Naive thymus-derived CD4-positive, alpha-beta T cell (primary cell): ENCODE measurements at regions not wholly inside any gene's neighbourhood (a gene's known extent, or its start where the extent isn't known, plus 50 kb on each side); places are given as distances from the start of the nearest gene placed in this dataset.

ENCODE experiments used
- ATAC-seq: fragments of 150-1000 bp; cut with Tn5 transposase; 2 replicates; pipeline ENCODE4 v1.10.0; 2021; ENCODE audit warnings: mild to moderate bottlenecking, moderate library complexity
- CTCF ChIA-PET: fragments of 350-600 bp; sonication (Branson Sonifier 250); formaldehyde crosslinking; loops from one replicate; lab custom pipeline; 2021; ENCODE audit warnings: antibody characterized with exemption; lab: Charles Lee
- POLR2A ChIA-PET: fragments of 350-600 bp; sonication (Branson Sonifier 250); formaldehyde crosslinking; loops from one replicate; lab custom pipeline; 2021; ENCODE audit warnings: antibody characterized with exemption, inconsistent platforms; lab: Charles Lee
- DNase-seq, 9 donors: peaks; one replicate each; pipeline versions ENCODE4 v3.0.0 to v3.0.0-alpha.2; 2020 to 2022; ENCODE audit warnings: mixed read lengths in 1 of 9
- H3K27ac ChIP-seq: one replicate; pipeline ENCODE4 v1.7.0; 2013; ENCODE audit warnings: mild to moderate bottlenecking, low read depth, low read length, moderate library complexity
- H3K27me3 ChIP-seq, 2 donors: one replicate each; pipeline ENCODE4 v1.7.0; 2013; ENCODE audit warnings: low read length in 2 of 2, mild to moderate bottlenecking in 2 of 2, moderate library complexity in 2 of 2; ENCODE audit not compliant: control insufficient read depth in 2 of 2, insufficient read depth in 2 of 2
- H3K36me3 ChIP-seq, 3 experiments: 1 replicate in 2 of 3; 2 replicates in 1 of 3; pipeline ENCODE4 v1.7.0; 2013; ENCODE audit warnings: low read length in 3 of 3, mild to moderate bottlenecking in 3 of 3, moderate library complexity in 1 of 3; ENCODE audit not compliant: insufficient read depth in 3 of 3, control insufficient read depth in 2 of 3
- H3K4me1 ChIP-seq, 2 donors: one replicate each; pipeline ENCODE4 v1.7.0; 2013; ENCODE audit warnings: low read length in 2 of 2, mild to moderate bottlenecking in 2 of 2, moderate library complexity in 1 of 2; ENCODE audit not compliant: control insufficient read depth in 2 of 2, insufficient read depth in 2 of 2
- H3K4me3 ChIP-seq: 2 replicates; pipeline ENCODE4 v1.7.0; 2013; ENCODE audit warnings: mild to moderate bottlenecking, low read length
- H3K9me3 ChIP-seq, 3 experiments: 1 replicate in 2 of 3; 2 replicates in 1 of 3; pipeline ENCODE4 v1.7.0; 2013; ENCODE audit warnings: low read length in 3 of 3; ENCODE audit not compliant: control insufficient read depth in 2 of 3
- H3K27ac Mint-ChIP-seq, 9 donors: one replicate each; pipeline ENCODE4 v1.8.0; 2020 to 2022; ENCODE audit warnings: mixed read lengths in 9 of 9, mild to moderate bottlenecking in 8 of 9, moderate library complexity in 5 of 9, inconsistent platforms in 2 of 9
- H3K27me3 Mint-ChIP-seq, 5 donors: one replicate each; pipeline ENCODE4 v1.8.0; 2021 to 2022; ENCODE audit warnings: mixed read lengths in 5 of 5, mild to moderate bottlenecking in 1 of 5
- H3K36me3 Mint-ChIP-seq, 5 donors: one replicate each; pipeline ENCODE4 v1.8.0; 2020 to 2022; ENCODE audit warnings: mixed read lengths in 5 of 5, mild to moderate bottlenecking in 3 of 5, inconsistent platforms in 1 of 5
- H3K4me1 Mint-ChIP-seq, 7 donors: one replicate each; pipeline ENCODE4 v1.8.0; 2020 to 2022; ENCODE audit warnings: mixed read lengths in 7 of 7, mild to moderate bottlenecking in 3 of 7, inconsistent platforms in 1 of 7
- H3K4me3 Mint-ChIP-seq, 10 donors: one replicate each; pipeline ENCODE4 v1.8.0; 2020 to 2022; ENCODE audit warnings: mild to moderate bottlenecking in 10 of 10, mixed read lengths in 10 of 10, moderate library complexity in 6 of 10, inconsistent platforms in 2 of 10
- H3K9me3 Mint-ChIP-seq, 11 donors: one replicate each; pipeline ENCODE4 v1.8.0; 2020 to 2022; ENCODE audit warnings: mixed read lengths in 11 of 11, mild to moderate bottlenecking in 4 of 11, inconsistent platforms in 1 of 11, moderate library complexity in 1 of 11
- intact Hi-C, 2 donors: fragments of 100-400 bp; cut with micrococcal nuclease; formaldehyde crosslinking; loops; one replicate each; pipeline ENCODE4 v1.15.1; 2023

DNA sequence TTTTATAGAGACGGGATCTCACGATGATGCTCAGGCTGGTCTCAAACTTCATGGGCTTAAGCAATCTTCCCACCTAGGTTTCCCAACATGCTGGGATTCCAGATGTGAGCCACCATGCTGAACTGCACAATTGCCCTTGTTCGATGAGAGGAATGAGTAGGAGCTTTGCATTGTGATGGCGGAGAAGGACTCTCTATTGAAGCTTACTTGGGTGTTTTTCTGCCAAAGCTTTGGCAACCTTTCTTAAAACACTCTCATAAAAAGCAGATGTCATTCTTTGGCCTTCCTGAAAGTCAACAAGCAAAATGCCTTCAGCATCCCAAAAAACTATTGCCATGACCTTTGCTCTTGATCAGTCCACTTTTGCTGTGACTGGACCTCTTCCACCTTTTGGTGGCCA lies 904.8 kb upstream of the TMEM132C start:
- no peak for ATAC-seq
- H3K4me3 ChIP-seq: no peak overlapping the region
- Mint-ChIP-seq H3K27ac (no peak overlapping the region), H3K4me1 (no peaks in the 10 kb centered on the region), H3K9me3 (peaks cover 0 to 9% (median 5%) of the 10 kb centered on the region in 11 donors), H3K36me3 (peaks cover 0 to 4% (median 0%) of the 10 kb centered on the region in 5 donors), H3K4me3 (no peak overlapping the region), H3K27me3 (peaks cover 0 to 5% (median 0%) of the 10 kb centered on the region in 5 donors)
- DNase-seq: no peak
- ChIA-PET POLR2A (no interaction called here), CTCF (no interaction called here)
- H3K36me3 ChIP-seq: no peaks in the 10 kb centered on the region
- no peaks in the 10 kb centered on the region for H3K9me3 ChIP-seq
- no peaks in the 10 kb centered on the region for H3K27me3 ChIP-seq
- H3K4me1 ChIP-seq: no peaks in the 10 kb centered on the region
- no peak overlapping the region for H3K27ac ChIP-seq
- intact Hi-C loops: no loop called here

DNA sequence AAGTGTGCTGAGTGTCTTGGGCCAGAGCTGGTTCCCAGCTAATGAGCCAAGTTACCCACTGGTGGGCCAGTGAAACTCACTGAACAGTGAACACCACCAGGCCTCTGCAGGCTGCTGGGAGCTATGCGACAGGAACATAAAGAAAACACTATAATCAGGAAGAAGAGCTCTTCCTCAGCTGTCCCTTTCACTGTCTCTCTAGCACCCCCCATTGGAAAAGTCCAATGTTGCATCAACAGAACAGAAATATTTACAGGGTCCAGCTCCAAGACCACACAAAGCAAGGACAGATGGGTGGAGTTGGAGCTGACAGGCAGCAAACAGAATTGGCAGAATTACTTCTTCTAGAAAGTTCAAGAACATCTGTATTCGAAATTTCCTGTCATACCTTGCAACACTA lies 903.6 kb upstream of the TMEM132C start:
- ATAC-seq: no peak
- no peak overlapping the region for H3K27ac ChIP-seq
- Mint-ChIP-seq H3K36me3 (peaks cover 0 to 4% (median 0%) of the 10 kb centered on the region in 5 donors), H3K4me1 (no peaks in the 10 kb centered on the region), H3K9me3 (peaks cover 0 to 9% (median 6%) of the 10 kb centered on the region in 11 donors), H3K27ac (no peak overlapping the region), H3K4me3 (no peak overlapping the region), H3K27me3 (peaks cover 0 to 5% (median 0%) of the 10 kb centered on the region in 5 donors)
- no peaks in the 10 kb centered on the region for H3K9me3 ChIP-seq
- DNase-seq: no peak
- H3K27me3 ChIP-seq: no peaks in the 10 kb centered on the region
- no peaks in the 10 kb centered on the region for H3K4me1 ChIP-seq
- ChIA-PET CTCF (no interaction called here), POLR2A (no interaction called here)
- no peak overlapping the region for H3K4me3 ChIP-seq
- intact Hi-C loops: no loop called here
- no peaks in the 10 kb centered on the region for H3K36me3 ChIP-seq

DNA sequence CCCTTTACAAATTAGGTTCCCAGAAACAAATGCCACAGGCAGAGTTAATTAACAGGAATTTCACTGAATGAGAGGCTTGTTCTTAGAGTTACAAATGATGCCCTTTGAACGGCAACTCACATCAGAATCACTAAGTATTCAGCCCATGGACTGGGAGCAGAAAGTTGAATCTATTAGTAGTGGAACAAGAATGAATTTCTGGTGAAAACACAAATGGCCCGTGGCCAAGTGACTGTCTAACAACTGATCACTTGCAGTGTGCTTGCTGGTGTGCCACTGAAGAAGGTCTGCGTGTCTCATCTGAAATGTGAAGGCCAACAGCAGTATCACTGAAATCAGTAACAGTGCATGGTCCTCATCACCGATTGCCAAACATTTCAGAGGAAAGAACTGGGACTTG lies 893.4 kb upstream of the TMEM132C start:
- Mint-ChIP-seq H3K27ac (no peak overlapping the region), H3K27me3 (peaks cover 0 to 25% (median 21%) of the 10 kb centered on the region in 5 donors), H3K36me3 (no peaks in the 10 kb centered on the region), H3K9me3 (peaks cover 0 to 7% (median 3%) of the 10 kb centered on the region in 11 donors), H3K4me1 (peaks cover 0 to 1% (median 0%) of the 10 kb centered on the region in 7 donors), H3K4me3 (no peak overlapping the region)
- ChIA-PET POLR2A (no interaction called here), CTCF (no interaction called here)
- Histone ChIP-seq H3K27me3 (no peaks in the 10 kb centered on the region), H3K4me1 (no peaks in the 10 kb centered on the region), H3K9me3 (no peaks in the 10 kb centered on the region), H3K36me3 (no peaks in the 10 kb centered on the region), H3K4me3 (no peak overlapping the region), H3K27ac (no peak overlapping the region)
- ATAC-seq (no peak), DNase-seq (no peak)
- intact Hi-C loops: no loop called here

DNA sequence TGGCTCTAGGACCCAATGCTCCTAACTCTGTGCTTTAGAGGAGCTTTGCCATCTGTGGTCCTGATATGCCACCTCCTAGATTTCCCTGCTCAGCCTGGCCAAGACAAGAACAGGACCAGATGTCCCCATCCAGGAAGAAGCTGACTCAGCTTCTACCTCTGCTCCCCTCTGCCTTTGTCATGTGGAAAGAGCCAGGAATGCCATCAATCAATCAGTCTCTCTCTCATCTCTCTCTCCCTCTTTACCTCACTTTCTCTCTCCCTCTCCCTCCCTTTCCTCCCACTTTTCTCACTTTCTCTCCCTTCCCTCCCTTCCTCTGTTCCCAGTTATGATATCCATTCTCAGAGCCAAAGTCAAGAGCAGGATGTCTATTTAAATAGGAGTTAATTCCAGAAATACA lies 892.5 kb upstream of the TMEM132C start:
- ATAC-seq (no peak), DNase-seq (no peak)
- intact Hi-C loops: no loop called here
- Histone ChIP-seq H3K4me3 (no peak overlapping the region), H3K27ac (no peak overlapping the region), H3K4me1 (no peaks in the 10 kb centered on the region), H3K9me3 (no peaks in the 10 kb centered on the region), H3K27me3 (no peaks in the 10 kb centered on the region), H3K36me3 (no peaks in the 10 kb centered on the region)
- no peak overlapping the region for H3K4me3 Mint-ChIP-seq
- no peak overlapping the region for H3K27ac Mint-ChIP-seq
- H3K4me1 Mint-ChIP-seq: peaks cover 0 to 1% (median 0%) of the 10 kb centered on the region in 7 donors
- ChIA-PET CTCF (no interaction called here), POLR2A (no interaction called here)
- peaks cover 0 to 25% (median 21%) of the 10 kb centered on the region in 5 donors for H3K27me3 Mint-ChIP-seq
- H3K36me3 Mint-ChIP-seq: no peaks in the 10 kb centered on the region
- H3K9me3 Mint-ChIP-seq: peaks cover 0 to 5% (median 0%) of the 10 kb centered on the region in 11 donors

DNA sequence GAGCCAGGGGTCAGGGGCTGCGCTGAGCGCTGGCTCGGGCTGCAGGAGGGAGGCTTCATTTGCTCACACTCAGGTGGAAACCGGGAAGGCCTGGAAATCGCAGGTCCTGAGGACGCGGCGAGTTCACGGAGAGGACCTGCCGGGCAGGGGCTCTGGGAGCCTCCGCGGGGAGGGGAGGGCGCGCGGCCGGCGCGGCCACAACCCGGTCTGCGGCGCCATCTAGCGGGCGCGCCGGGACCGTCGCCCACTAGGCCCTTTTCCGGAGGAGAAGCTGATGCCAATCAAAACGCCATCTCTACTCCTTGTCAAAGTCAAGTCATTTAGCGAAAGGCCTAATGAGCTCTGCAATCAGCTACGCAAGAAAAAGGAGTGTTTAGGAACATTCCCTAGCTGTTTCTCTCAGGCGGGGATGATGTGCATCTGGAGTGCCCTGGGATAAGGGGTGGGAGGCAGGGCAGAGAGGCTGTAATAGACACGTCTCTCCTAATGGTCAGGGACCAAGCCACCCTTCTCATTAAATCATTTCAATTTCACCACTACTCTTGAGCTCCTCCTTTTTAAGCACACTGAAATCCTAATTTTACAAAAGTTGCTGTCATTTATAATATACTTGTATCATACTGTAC lies 885.8 kb upstream of the TMEM132C start:
- no peak overlapping the region for H3K27ac Mint-ChIP-seq
- Histone ChIP-seq H3K9me3 (no peaks in the 10 kb centered on the region), H3K4me3 (no peak overlapping the region), H3K36me3 (no peaks in the 10 kb centered on the region), H3K27ac (no peak overlapping the region), H3K4me1 (no peaks in the 10 kb centered on the region), H3K27me3 (no peaks in the 10 kb centered on the region)
- peaks cover 0 to 5% (median 0%) of the 10 kb centered on the region in 7 donors for H3K4me1 Mint-ChIP-seq
- intact Hi-C loops: loop anchor here in 1 of 2 donors (1.0 to 2.0 kb wide), 2 partner anchors 178 to 296 kb away; no protein-coding TSS in a partner anchor
- H3K27me3 Mint-ChIP-seq: peaks cover 5 to 10% (median 7%) of the 10 kb centered on the region in 5 donors
- peak overlapping the region in 1 of 10 donors; percentile 35 for H3K4me3 Mint-ChIP-seq
- ATAC-seq: no peak
- peaks cover 0 to 1% (median 0%) of the 10 kb centered on the region in 11 donors for H3K9me3 Mint-ChIP-seq
- no peaks in the 10 kb centered on the region for H3K36me3 Mint-ChIP-seq
- ChIA-PET CTCF (interaction anchor here (0.9 to 1.5 kb wide), 2 partner anchors 273 to 275 kb away, joined by 5 read pairs; no protein-coding TSS in a partner anchor), POLR2A (no interaction called here)
- peak in 5 of 9 donors; percentile 1 to 63 (median 11) for DNase-seq

DNA sequence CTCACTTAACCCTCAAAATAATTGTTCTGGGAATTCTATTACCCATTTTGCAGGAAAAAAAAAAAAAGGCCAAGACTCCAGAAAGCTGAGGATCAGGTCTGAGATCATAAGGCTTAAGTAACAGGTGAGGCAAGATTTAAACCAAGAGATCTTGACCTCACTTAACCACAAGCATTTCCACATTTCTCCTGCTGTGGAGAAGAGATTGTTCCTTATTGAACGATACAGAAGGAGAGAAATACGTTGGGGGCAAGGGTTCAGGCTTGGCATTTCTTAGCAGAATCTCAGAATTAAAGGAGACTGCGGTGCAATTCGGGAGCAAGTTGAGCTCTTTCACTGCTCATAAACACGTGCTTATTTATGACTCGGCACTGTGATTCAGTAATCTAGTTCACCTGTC lies 885.3 kb upstream of the TMEM132C start:
- DNase-seq: no peak
- peaks cover 5 to 10% (median 7%) of the 10 kb centered on the region in 5 donors for H3K27me3 Mint-ChIP-seq
- peaks cover 0 to 5% (median 0%) of the 10 kb centered on the region in 7 donors for H3K4me1 Mint-ChIP-seq
- H3K27ac Mint-ChIP-seq: no peak overlapping the region
- intact Hi-C loops: loop anchor here in 1 of 2 donors (1.0 to 2.0 kb wide), 2 partner anchors 177 to 296 kb away; no protein-coding TSS in a partner anchor
- H3K9me3 ChIP-seq: no peaks in the 10 kb centered on the region
- H3K27ac ChIP-seq: no peak overlapping the region
- ChIA-PET CTCF (interaction anchor here (0.9 to 1.5 kb wide), 2 partner anchors 273 to 275 kb away, joined by 5 read pairs; no protein-coding TSS in a partner anchor), POLR2A (no interaction called here)
- no peaks in the 10 kb centered on the region for H3K27me3 ChIP-seq
- no peaks in the 10 kb centered on the region for H3K36me3 ChIP-seq
- no peak overlapping the region for H3K4me3 Mint-ChIP-seq
- peaks cover 0 to 4% (median 0%) of the 10 kb centered on the region in 11 donors for H3K9me3 Mint-ChIP-seq
- H3K4me1 ChIP-seq: no peaks in the 10 kb centered on the region
- H3K4me3 ChIP-seq: no peak overlapping the region
- ATAC-seq: no peak
- no peaks in the 10 kb centered on the region for H3K36me3 Mint-ChIP-seq

DNA sequence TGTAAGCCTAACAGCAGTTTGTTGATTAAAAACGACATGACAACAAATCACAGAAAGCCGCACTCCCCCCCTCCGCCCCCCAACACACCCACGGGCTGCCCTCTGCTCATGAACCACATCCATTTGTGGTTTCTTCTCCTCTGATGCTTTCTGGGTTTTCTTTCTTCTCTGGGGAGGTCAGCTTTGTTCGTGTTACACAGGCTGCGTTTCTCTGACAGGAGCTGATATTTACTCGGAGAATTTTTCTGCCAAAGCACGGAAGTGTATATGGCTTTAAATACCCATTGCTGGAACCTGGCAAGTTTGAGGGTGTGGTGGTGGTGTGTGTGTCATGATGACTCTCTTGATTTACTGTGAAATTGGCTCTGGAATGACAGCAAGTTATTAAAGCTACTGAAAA lies 883.7 kb upstream of the TMEM132C start:
- Histone ChIP-seq H3K4me3 (no peak overlapping the region), H3K27me3 (no peaks in the 10 kb centered on the region), H3K9me3 (no peaks in the 10 kb centered on the region), H3K36me3 (no peaks in the 10 kb centered on the region), H3K4me1 (no peaks in the 10 kb centered on the region), H3K27ac (no peak overlapping the region)
- POLR2A ChIA-PET: no interaction called here
- H3K4me1 Mint-ChIP-seq: peaks cover 0 to 5% (median 0%) of the 10 kb centered on the region in 7 donors
- no peaks in the 10 kb centered on the region for H3K36me3 Mint-ChIP-seq
- H3K4me3 Mint-ChIP-seq: no peak overlapping the region
- intact Hi-C loops: no loop called here
- CTCF ChIA-PET: no interaction called here
- ATAC-seq: no peak
- H3K9me3 Mint-ChIP-seq: peaks cover 0 to 5% (median 0%) of the 10 kb centered on the region in 11 donors
- H3K27me3 Mint-ChIP-seq: peaks cover 5 to 10% (median 7%) of the 10 kb centered on the region in 5 donors
- no peak overlapping the region for H3K27ac Mint-ChIP-seq
- no peak for DNase-seq
